NT2/D1 (cell line): ENCODE measurements at regions not wholly inside any gene's neighbourhood (a gene's known extent, or its start where the extent isn't known, plus 50 kb on each side); places are given as distances from the start of the nearest gene placed in this dataset.
"Not testable (repeated sequence)": the region's sequence is repeated elsewhere in the genome, so short reads cannot be mapped to it uniquely, and the experiment has no call there.

Experiments used
- DNase-seq: peaks from one replicate; pipeline ENCODE4 v3.0.0-alpha.2; 2011; ENCODE audit warnings: low read depth, low spot score
- H3K27me3 ChIP-seq: 2 replicates; pipeline ENCODE4 v1.6.0; 2011; ENCODE audit warnings: mild to moderate bottlenecking; ENCODE audit not compliant: insufficient read length, insufficient read depth
- H3K36me3 ChIP-seq: 2 replicates; pipeline ENCODE4 v1.6.1; 2011; ENCODE audit warnings: mild to moderate bottlenecking, low read length, mixed read lengths; ENCODE audit not compliant: insufficient read depth, insufficient read length
- H3K4me1 ChIP-seq: 2 replicates; pipeline ENCODE4 v1.5.1; 2011; ENCODE audit not compliant: insufficient read depth, insufficient read length
- H3K4me3 ChIP-seq: 2 replicates; pipeline ENCODE4 v1.5.1; 2011; ENCODE audit warnings: low read depth; ENCODE audit not compliant: insufficient read length
- H3K9ac ChIP-seq: 2 replicates; pipeline ENCODE4 v1.6.0; 2011; ENCODE audit warnings: low read depth; ENCODE audit not compliant: insufficient read length
- H3K9me3 ChIP-seq: 2 replicates; pipeline ENCODE4 v1.5.1; 2011; ENCODE audit warnings: mild to moderate bottlenecking, low read length; ENCODE audit not compliant: insufficient read depth
- SUZ12 ChIP-seq: IDR thresholded peaks from 2 replicates; pipeline ENCODE4 v1.6.1; 2011; ENCODE audit not compliant: insufficient read length, insufficient read depth; ENCODE audit errors: extremely low read depth
- YY1 ChIP-seq: IDR thresholded peaks from 2 replicates; pipeline ENCODE4 v1.6.1; 2011; ENCODE audit not compliant: insufficient read length, insufficient read depth
- ZNF274 ChIP-seq: IDR thresholded peaks from 2 replicates; pipeline ENCODE4 v1.6.1; 2011; ENCODE audit warnings: mild to moderate bottlenecking, low read depth, low read length

GRCh38 chr1:104636581-104636980, 886.9 kb downstream of the AMY1C start:
- Histone ChIP-seq H3K4me1 (no peaks in the 10 kb centered on the region), H3K27me3 (no peaks in the 10 kb centered on the region), H3K9me3 (no peaks in the 10 kb centered on the region), H3K36me3 (no peaks in the 10 kb centered on the region), H3K4me3 (no peak overlapping the region), H3K9ac (no peak overlapping the region)
- DNase-seq = no peak
- TF ChIP-seq ZNF274 = no peak
- no peak for TF ChIP-seq YY1
- no peak for TF ChIP-seq SUZ12

DNA sequence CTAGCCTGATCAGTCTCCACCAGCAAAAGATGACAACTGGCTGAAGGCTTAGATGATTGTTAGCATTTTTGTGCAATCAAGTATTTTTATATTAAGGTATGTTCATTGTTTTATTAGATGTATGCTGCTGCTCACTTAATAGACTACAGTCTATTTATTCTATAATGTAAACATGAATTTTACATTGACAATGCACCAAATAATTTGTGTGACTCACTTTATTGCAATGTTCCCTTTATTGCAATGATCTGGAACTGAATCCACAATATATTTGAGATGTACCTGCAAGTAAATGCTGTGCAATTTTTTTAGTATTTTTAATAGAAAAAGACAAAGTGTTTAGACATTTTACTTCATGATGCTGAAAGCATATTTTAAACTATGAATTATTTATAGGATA, 896.5 kb downstream of the AMY1C start:
- Histone ChIP-seq H3K27me3 (no peaks in the 10 kb centered on the region), H3K36me3 (no peaks in the 10 kb centered on the region), H3K4me3 (no peak overlapping the region), H3K9me3 (no peaks in the 10 kb centered on the region), H3K9ac (no peak overlapping the region), H3K4me1 (no peaks in the 10 kb centered on the region)
- no peak for TF ChIP-seq SUZ12
- no peak for DNase-seq

- Histone ChIP-seq H3K4me1 (no peaks in the 10 kb centered on the region), H3K9me3 (no peaks in the 10 kb centered on the region), H3K9ac (no peak overlapping the region), H3K27me3 (no peaks in the 10 kb centered on the region), H3K36me3 (no peaks in the 10 kb centered on the region), H3K4me3 (no peak overlapping the region)
- DNase-seq = peak; percentile 48
- TF ChIP-seq ZNF274 (no peak), SUZ12 (no peak), YY1 (no peak)
Observed at GRCh38 chr1:104648269-104648691, 898.6 kb downstream of the AMY1C start.

GRCh38 chr1:104664374-104664773, 914.7 kb downstream of the AMY1C start:
- H3K9ac ChIP-seq, H3K36me3 ChIP-seq, H3K9me3 ChIP-seq, DNase-seq, H3K4me1 ChIP-seq, H3K4me3 ChIP-seq, H3K27me3 ChIP-seq: not testable (repeated sequence)

DNA sequence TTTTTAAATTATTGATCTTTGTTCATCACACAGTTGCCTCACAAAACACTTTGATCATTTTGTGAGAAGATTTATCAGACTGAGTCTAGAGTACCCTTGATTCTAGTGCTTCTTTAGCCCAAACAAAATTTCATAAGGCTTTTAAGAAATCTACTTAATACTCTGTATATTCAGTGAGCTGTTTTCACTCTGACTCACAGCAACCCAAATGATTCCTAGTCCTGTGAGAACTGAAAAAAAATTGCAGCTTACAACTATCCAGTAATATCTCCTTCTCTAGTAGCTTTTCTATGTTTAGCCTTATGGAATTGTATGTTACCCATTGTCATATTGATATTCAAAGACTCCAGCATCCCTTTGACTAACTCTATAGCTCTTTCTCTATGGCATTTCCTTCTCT, 915.6 kb downstream of the AMY1C start:
- Histone ChIP-seq H3K4me1 (no peaks in the 10 kb centered on the region), H3K4me3 (no peak overlapping the region), H3K27me3 (no peaks in the 10 kb centered on the region), H3K9me3 (peaks cover 5% of the 10 kb centered on the region; the same call in 1 of the 2 replicates), H3K9ac (no peak overlapping the region), H3K36me3 (no peaks in the 10 kb centered on the region)
- no peak for DNase-seq
- no peak for TF ChIP-seq SUZ12
- no peak for TF ChIP-seq YY1
- no peak for TF ChIP-seq ZNF274

DNA sequence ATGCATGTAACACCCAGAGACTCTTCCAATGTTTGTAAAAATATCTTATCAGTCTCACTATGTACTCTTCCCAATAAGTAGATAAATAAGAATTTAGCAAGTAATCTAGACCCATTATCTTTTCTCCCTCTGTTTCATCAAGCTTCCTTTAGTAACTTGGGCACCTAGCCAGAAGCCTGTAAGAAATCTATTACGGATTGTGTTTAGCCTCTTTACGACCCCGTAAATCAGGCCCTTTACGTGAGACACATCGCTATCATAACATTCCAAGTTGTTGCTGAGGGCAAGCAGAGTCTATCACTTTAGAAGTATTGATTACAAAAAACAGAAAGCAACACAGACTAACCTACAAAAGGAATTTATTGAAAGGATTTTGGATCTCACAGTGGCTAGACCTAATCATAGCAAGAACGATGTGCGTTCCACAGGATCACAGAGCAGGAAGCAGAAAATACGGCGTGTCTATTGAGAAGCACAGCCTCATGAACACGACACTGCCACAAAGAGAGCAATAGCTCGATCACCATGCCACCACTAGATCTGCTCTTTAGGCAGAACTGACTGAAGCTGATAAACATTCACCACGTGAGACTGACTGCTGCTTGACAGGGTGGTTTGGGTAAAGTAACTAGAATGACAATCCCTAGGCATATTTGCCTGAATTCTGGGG, 922.1 kb downstream of the AMY1C start:
- Histone ChIP-seq H3K27me3 (no peaks in the 10 kb centered on the region), H3K36me3 (no peaks in the 10 kb centered on the region), H3K4me1 (no peaks in the 10 kb centered on the region), H3K9me3 (no peaks in the 10 kb centered on the region), H3K4me3 (no peak overlapping the region), H3K9ac (no peak overlapping the region)
- no peak for DNase-seq
- TF ChIP-seq SUZ12 (no peak), ZNF274 (no peak), YY1 (no peak)

DNA sequence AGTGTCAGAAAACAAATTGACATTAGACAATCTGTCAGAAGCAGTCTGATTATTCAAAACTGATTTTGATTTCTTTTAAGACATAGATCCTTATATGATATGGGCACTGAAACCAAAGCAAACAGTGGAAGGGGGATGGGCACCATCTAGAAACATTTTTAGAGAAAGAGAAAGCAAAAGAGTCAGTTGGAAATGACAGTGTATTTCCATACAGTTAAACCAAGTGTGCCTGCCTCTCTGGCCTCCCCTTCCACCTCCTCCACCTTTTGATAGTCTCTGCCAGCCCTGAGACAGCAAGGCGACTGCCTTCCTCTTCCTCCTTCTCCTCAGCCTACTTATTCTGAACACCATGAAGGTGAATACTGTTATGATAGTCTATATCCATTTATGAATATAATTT, 949.7 kb downstream of the AMY1C start:
- Histone ChIP-seq H3K4me1 (no peaks in the 10 kb centered on the region), H3K9ac (no peak overlapping the region), H3K4me3 (no peak overlapping the region), H3K36me3 (no peaks in the 10 kb centered on the region), H3K27me3 (no peaks in the 10 kb centered on the region), H3K9me3 (no peaks in the 10 kb centered on the region)
- DNase-seq = no peak
- TF ChIP-seq ZNF274 = no peak
- TF ChIP-seq SUZ12 = no peak
- no peak for TF ChIP-seq YY1

DNA sequence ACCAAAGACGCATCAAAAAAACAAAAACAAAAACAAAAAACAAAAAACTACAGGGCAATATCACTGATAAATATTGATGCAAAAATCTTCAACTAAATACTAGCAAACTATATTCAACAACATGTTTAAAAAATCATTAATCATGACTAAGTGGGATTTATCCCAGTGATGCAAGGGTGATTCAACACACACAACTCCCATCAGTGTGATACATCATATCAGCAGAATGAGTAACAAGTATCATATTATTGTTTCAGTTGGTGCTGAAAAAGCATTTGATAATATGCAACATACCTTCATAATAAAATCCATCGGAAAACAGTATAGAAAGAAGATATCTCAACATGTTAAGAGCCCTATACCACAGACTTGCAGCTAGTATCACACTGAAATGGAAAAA, 953.0 kb downstream of the AMY1C start:
- H3K9ac ChIP-seq = no peak overlapping the region

More for the DNA sequence above, 953.0 kb downstream of the AMY1C start:
- no peak for TF ChIP-seq SUZ12
- H3K4me3 ChIP-seq = no peak overlapping the region
- DNase-seq = no peak
- no peaks in the 10 kb centered on the region for H3K4me1 ChIP-seq
- no peaks in the 10 kb centered on the region for H3K9me3 ChIP-seq
- no peaks in the 10 kb centered on the region for H3K36me3 ChIP-seq
- no peaks in the 10 kb centered on the region for H3K27me3 ChIP-seq
